H1 (cell line): ENCODE measurements at regions not wholly inside any gene's neighbourhood (a gene's known extent, or its start where the extent isn't known, plus 50 kb on each side); places are given as distances from the start of the nearest gene placed in this dataset.

Experiments
- CREB1 ChIP-seq: IDR thresholded peaks from 2 replicates; pipeline ENCODE4 v1.6.1; 2012; ENCODE audit warnings: inconsistent platforms
- HDAC2 ChIP-seq, 2 experiments: fragments of 300-600 bp in 1 of 2; sonication (generic) in 1 of 2; IDR thresholded peaks; 2 replicates each; pipeline ENCODE4 v1.6.1; 2011 to 2012; ENCODE audit warnings: low read depth in 2 of 2, low read length in 2 of 2, mild to moderate bottlenecking in 2 of 2, moderate library complexity in 2 of 2, borderline replicate concordance in 1 of 2, inconsistent platforms in 1 of 2

DNA sequence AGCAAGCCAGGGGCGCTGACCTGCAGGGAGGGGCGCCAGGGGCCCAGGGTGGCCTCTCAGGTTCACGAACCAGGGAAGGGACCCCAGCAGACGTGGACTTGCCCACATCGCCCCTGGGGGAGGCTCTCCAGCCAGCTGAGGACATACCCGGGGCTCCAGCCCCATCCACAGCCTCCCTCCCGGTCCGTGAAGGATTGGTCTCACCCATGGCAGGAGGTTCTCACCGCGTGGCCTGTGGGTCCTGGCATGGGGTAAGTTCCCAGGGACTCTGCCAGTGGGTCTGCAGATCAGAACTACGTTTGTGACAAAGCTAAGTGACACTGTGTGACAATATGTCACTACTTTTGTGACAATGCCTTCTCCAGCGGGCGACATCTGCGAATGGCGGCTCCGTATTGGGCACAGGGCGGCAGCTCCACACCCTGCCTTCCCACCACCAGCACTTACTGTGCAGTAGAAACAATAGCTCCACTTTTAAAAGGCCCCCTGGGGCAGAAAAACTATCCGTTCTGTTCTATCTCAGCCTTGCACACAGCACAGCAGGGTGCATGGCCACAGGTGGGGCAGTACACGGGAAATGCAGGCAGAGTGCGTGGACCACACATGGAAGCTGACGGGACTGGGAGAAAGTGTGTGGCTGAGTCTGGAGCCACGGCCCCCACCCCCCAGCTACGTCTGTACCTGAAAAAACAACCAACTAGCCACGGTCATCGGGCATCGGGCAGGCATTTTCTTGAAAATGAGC lies 65.2 kb upstream of the CTDP1 start (continued):
- TF ChIP-seq HDAC2 (IDR thresholded peaks at IDR 0.05; ENCODE audit: borderline replicate concordance in 1 of 2, low read depth in 2 of 2, low read length in 2 of 2) (no peak), CREB1 (no peak)
